Tibial artery (tissue), 4 donors: ENCODE measurements at regions not wholly inside any gene's neighbourhood (a gene's known extent, or its start where the extent isn't known, plus 50 kb on each side); places are given as distances from the start of the nearest gene placed in this dataset.

Experiments used
- DNase-seq, 2 donors: peaks; one replicate each; pipeline ENCODE4 v3.0.0-alpha.2; 2019
- H3K27ac ChIP-seq, 2 donors: fragments of 200-600 bp; sonication (generic) in 1 of 2; 1 replicate in 1 of 2; 2 replicates in 1 of 2; pipeline ENCODE4 v1.5.1; 2018 to 2019; ENCODE audit warnings: mild to moderate bottlenecking in 1 of 2
- H3K27me3 ChIP-seq, 2 donors: fragments of 200-600 bp; sonication (generic) in 1 of 2; one replicate each; pipeline versions ENCODE4 v1.5.1 to v1.6.0; 2016 to 2019
- H3K36me3 ChIP-seq, 3 donors: fragments of 200-600 bp; sonication (generic) in 2 of 3; one replicate each; pipeline ENCODE4 v1.5.1; 2016 to 2019; ENCODE audit warnings: mild to moderate bottlenecking in 2 of 3
- H3K4me1 ChIP-seq, 4 donors: fragments of 200-600 bp; sonication (generic) in 2 of 4; 1 replicate in 3 of 4; 2 replicates in 1 of 4; pipeline ENCODE4 v1.5.1; 2016 to 2019
- H3K4me3 ChIP-seq, 2 donors: fragments of 200-600 bp; sonication (generic) in 1 of 2; 1 replicate in 1 of 2; 2 replicates in 1 of 2; pipeline ENCODE4 v1.5.1; 2018 to 2019; ENCODE audit warnings: mild to moderate bottlenecking in 2 of 2
- H3K9me3 ChIP-seq, 3 donors: fragments of 200-600 bp; sonication (generic) in 1 of 3; one replicate each; pipeline ENCODE4 v1.5.1; 2016 to 2019
- intact Hi-C: fragments of 100-400 bp; cut with DNase I; formaldehyde crosslinking; loops from one replicate; pipeline ENCODE4 v1.15.0; 2023; ENCODE audit warnings: low total_unique reads
- TF ChIP-seq, protein P1 (sequence below), 2 experiments: fragments of 200-600 bp in 1 of 2; fragments of 450-650 bp in 1 of 2; IDR thresholded peaks; one replicate each; pipeline ENCODE4 v1.5.1; 2017 to 2019; ENCODE audit warnings: antibody characterized with exemption in 2 of 2, mild to moderate bottlenecking in 1 of 2, moderate library complexity in 1 of 2

GRCh38 chr7:11950942-11951341 lies 118.9 kb upstream of the THSD7A start:
- no peak overlapping the region for H3K27ac ChIP-seq
- H3K27me3 ChIP-seq = no peaks in the 10 kb centered on the region
- H3K36me3 ChIP-seq = no peaks in the 10 kb centered on the region
- intact Hi-C loops = no loop called here
- no peak for DNase-seq
- TF ChIP-seq, protein P1, sequence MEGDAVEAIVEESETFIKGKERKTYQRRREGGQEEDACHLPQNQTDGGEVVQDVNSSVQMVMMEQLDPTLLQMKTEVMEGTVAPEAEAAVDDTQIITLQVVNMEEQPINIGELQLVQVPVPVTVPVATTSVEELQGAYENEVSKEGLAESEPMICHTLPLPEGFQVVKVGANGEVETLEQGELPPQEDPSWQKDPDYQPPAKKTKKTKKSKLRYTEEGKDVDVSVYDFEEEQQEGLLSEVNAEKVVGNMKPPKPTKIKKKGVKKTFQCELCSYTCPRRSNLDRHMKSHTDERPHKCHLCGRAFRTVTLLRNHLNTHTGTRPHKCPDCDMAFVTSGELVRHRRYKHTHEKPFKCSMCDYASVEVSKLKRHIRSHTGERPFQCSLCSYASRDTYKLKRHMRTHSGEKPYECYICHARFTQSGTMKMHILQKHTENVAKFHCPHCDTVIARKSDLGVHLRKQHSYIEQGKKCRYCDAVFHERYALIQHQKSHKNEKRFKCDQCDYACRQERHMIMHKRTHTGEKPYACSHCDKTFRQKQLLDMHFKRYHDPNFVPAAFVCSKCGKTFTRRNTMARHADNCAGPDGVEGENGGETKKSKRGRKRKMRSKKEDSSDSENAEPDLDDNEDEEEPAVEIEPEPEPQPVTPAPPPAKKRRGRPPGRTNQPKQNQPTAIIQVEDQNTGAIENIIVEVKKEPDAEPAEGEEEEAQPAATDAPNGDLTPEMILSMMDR (IDR thresholded peaks at IDR 0.05) = no peak
- no peaks in the 10 kb centered on the region for H3K9me3 ChIP-seq
- H3K4me3 ChIP-seq = no peak overlapping the region
- no peaks in the 10 kb centered on the region for H3K4me1 ChIP-seq

GRCh38 chr7:11951909-11952308 lies 119.9 kb upstream of the THSD7A start:
- Histone ChIP-seq H3K27me3 (no peaks in the 10 kb centered on the region), H3K4me3 (no peak overlapping the region), H3K9me3 (no peaks in the 10 kb centered on the region), H3K27ac (no peak overlapping the region), H3K36me3 (no peaks in the 10 kb centered on the region), H3K4me1 (no peaks in the 10 kb centered on the region)
- intact Hi-C loops = no loop called here
- no peak for DNase-seq
- TF ChIP-seq, protein P1 (IDR thresholded peaks at IDR 0.05) = no peak

DNA sequence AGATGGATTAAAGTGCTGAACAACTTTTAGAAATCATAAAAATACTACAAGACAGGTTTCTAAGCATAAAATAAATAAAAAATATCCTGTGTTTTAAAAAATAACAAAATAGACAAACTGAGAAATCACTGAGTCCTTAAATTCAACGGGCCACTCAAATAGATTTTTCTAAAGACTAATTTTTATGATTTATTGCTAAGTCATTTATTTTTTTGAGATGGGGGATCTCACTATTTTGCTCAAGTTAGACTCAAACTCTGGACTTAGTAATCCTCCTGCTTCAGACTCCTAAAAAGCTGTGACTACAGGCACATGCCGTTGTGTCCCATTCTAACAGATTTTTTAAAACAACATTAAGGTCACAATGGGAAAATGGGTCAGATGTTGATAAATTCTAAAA lies 121.0 kb upstream of the THSD7A start:
- Histone ChIP-seq H3K27ac (no peak overlapping the region), H3K27me3 (no peaks in the 10 kb centered on the region), H3K4me1 (no peaks in the 10 kb centered on the region), H3K9me3 (no peaks in the 10 kb centered on the region), H3K36me3 (no peaks in the 10 kb centered on the region), H3K4me3 (no peak overlapping the region)
- TF ChIP-seq, protein P1 (IDR thresholded peaks at IDR 0.05) = no peak
- intact Hi-C loops = no loop called here
- DNase-seq = no peak

GRCh38 chr7:11956991-11957390 lies 125.0 kb upstream of the THSD7A start:
- Histone ChIP-seq H3K9me3 (no peaks in the 10 kb centered on the region), H3K27me3 (no peaks in the 10 kb centered on the region), H3K27ac (no peak overlapping the region), H3K4me3 (no peak overlapping the region), H3K36me3 (no peaks in the 10 kb centered on the region), H3K4me1 (no peaks in the 10 kb centered on the region)
- no peak for DNase-seq
- intact Hi-C loops = no loop called here
- TF ChIP-seq, protein P1 (IDR thresholded peaks at IDR 0.05) = no peak

GRCh38 chr7:11957956-11958355 lies 126.0 kb upstream of the THSD7A start:
- TF ChIP-seq, protein P1 (IDR thresholded peaks at IDR 0.05) = no peak
- intact Hi-C loops = no loop called here
- H3K36me3 ChIP-seq = no peaks in the 10 kb centered on the region

GRCh38 chr7:11959121-11959520 lies 127.1 kb upstream of the THSD7A start:
- no peaks in the 10 kb centered on the region for H3K4me1 ChIP-seq
- H3K9me3 ChIP-seq = peaks cover 0 to 3% (median 0%) of the 10 kb centered on the region in 3 donors
- H3K27me3 ChIP-seq = no peaks in the 10 kb centered on the region
- no peak for DNase-seq
- TF ChIP-seq, protein P1 (IDR thresholded peaks at IDR 0.05) = no peak
- no peak overlapping the region for H3K27ac ChIP-seq
- no peak overlapping the region for H3K4me3 ChIP-seq
- intact Hi-C loops = no loop called here
- H3K36me3 ChIP-seq = no peaks in the 10 kb centered on the region

More at GRCh38 chr7:11957956-11958355, 126.0 kb upstream of the THSD7A start:
- H3K9me3 ChIP-seq = peaks cover 0 to 3% (median 0%) of the 10 kb centered on the region in 3 donors
- H3K4me1 ChIP-seq = no peaks in the 10 kb centered on the region
- no peak overlapping the region for H3K4me3 ChIP-seq
- H3K27me3 ChIP-seq = no peaks in the 10 kb centered on the region
- no peak for DNase-seq
- H3K27ac ChIP-seq = no peak overlapping the region
